K562 (cell line): ENCODE measurements at regions not wholly inside any gene's neighbourhood (a gene's known extent, or its start where the extent isn't known, plus 50 kb on each side); places are given as distances from the start of the nearest gene placed in this dataset.
"Not testable (repeated sequence)": the region's sequence is repeated elsewhere in the genome, so short reads cannot be mapped to it uniquely, and the experiment has no call there.

Experiments
- ATAC-seq: fragments of 200-7000 bp; cut with Tn5 transposase; 3 replicates; pipeline ENCODE4 v1.9.1; 2020; ENCODE audit warnings: moderate library complexity
- BruUV-seq: library from RNA; stranded (reverse); fragments of 400-500 nt; replicated peaks from 2 replicates; lab custom pipeline; 2021; lab: Mats Ljungman, UMichigan
- CTCF ChIA-PET: fragments of 300-600 bp; formaldehyde crosslinking; extraction: SDS; loops from one replicate; lab custom pipeline; 2021; ENCODE audit warnings: low intra/inter-chr PET ratio; lab: Yijun Ruan, JAX
- POLR2A ChIA-PET: fragments of 300-600, 350-650 bp; sonication (Branson Sonifier 250); formaldehyde crosslinking; extraction: SDS; loops from one replicate; lab custom pipeline; 2021; ENCODE audit warnings: antibody characterized with exemption, inconsistent platforms; lab: Yijun Ruan, JAX
- DNase-seq, 4 experiments: peaks; one replicate each; pipeline versions ENCODE4 v3.0.0 to v3.0.0-alpha.2; 2011 to 2018; ENCODE audit warnings: low spot score in 3 of 4, mixed read lengths in 3 of 4; ENCODE audit errors: extremely low read depth in 1 of 4
- FAIRE-seq: peaks from 2 replicates; lab custom pipeline; 2011; peaks lifted over from hg19 to GRCh38; lab: Jason Lieb, UNC
- H2AFZ ChIP-seq: 2 replicates; pipeline ENCODE4 v1.6.0; 2011; ENCODE audit warnings: low read depth, low read length, control low read depth, inconsistent platforms
- H3K27ac ChIP-seq: fragments of 200-600 bp; 3 replicates; pipeline ENCODE4 v1.8.0; 2011; ENCODE audit warnings: low read depth, mild to moderate bottlenecking, control low read depth, inconsistent platforms, low read length, moderate library complexity, mixed read lengths; ENCODE audit errors: extremely low read depth
- H3K27me3 ChIP-seq, 2 experiments: fragments of 300-600 bp in 1 of 2; 2 replicates in 1 of 2; 3 replicates in 1 of 2; pipeline versions ENCODE4 v1.6.0 to v1.8.0; 2011; ENCODE audit warnings: inconsistent platforms in 2 of 2, low read length in 2 of 2, mild to moderate bottlenecking in 1 of 2, mixed read lengths in 1 of 2, moderate library complexity in 1 of 2; ENCODE audit not compliant: control insufficient read depth in 2 of 2, insufficient read depth in 2 of 2
- H3K36me3 ChIP-seq: fragments of 300-600 bp; 3 replicates; pipeline ENCODE4 v1.8.0; 2011; ENCODE audit warnings: mild to moderate bottlenecking, low read length, inconsistent platforms; ENCODE audit not compliant: control insufficient read depth, insufficient read depth
- H3K4me1 ChIP-seq, 2 experiments: fragments of 200-600 bp in 1 of 2; replicated peaks in 1 of 2; 2 replicates in 1 of 2; 3 replicates in 1 of 2; pipeline versions ENCODE4 v1.5.1 to v1.8.0; 2011; ENCODE audit warnings: inconsistent platforms in 2 of 2, low read length in 2 of 2, mild to moderate bottlenecking in 1 of 2, mixed read lengths in 1 of 2, moderate library complexity in 1 of 2; ENCODE audit not compliant: control insufficient read depth in 2 of 2, insufficient read depth in 2 of 2
- H3K4me2 ChIP-seq: 2 replicates; pipeline ENCODE4 v1.6.1; 2011; ENCODE audit warnings: low read length, control low read depth, inconsistent platforms, mixed read lengths; ENCODE audit not compliant: insufficient read depth
- H3K4me3 ChIP-seq: fragments of 200-600 bp; sonication (generic), shearing (Covaris generic); 2 replicates; pipeline ENCODE4 v1.5.1; 2016; ENCODE audit warnings: control low read depth, inconsistent platforms
- H3K79me2 ChIP-seq: fragments of 200-600 bp; 3 replicates; pipeline ENCODE4 v1.8.0; 2011; ENCODE audit warnings: low read length, inconsistent platforms; ENCODE audit not compliant: control insufficient read depth, insufficient read depth
- H3K9ac ChIP-seq, 2 experiments: 2 replicates each; pipeline versions ENCODE4 v1.6.0 to v1.6.1; 2011; ENCODE audit warnings: low read depth in 2 of 2, low read length in 2 of 2, control low read depth in 1 of 2, inconsistent platforms in 1 of 2, mild to moderate bottlenecking in 1 of 2, mixed read lengths in 1 of 2; ENCODE audit not compliant: insufficient read depth in 1 of 2
- H3K9me1 ChIP-seq: one replicate; pipeline ENCODE4 v1.6.0; 2011; ENCODE audit warnings: inconsistent platforms, mild to moderate bottlenecking, low read length, moderate library complexity; ENCODE audit not compliant: control insufficient read depth, insufficient read depth
- H3K9me3 ChIP-seq: replicated peaks from 2 replicates; pipeline ENCODE4 v1.5.1; 2011; ENCODE audit warnings: low read depth, low read length, inconsistent platforms; ENCODE audit not compliant: control insufficient read depth, insufficient read depth
- H4K20me1 ChIP-seq: replicated peaks from 2 replicates; pipeline ENCODE4 v1.6.1; 2011; ENCODE audit warnings: low read length, inconsistent platforms, mixed read lengths; ENCODE audit not compliant: control insufficient read depth, insufficient read depth
- ASH1L ChIP-seq: fragments of 450-650 bp; IDR thresholded peaks from 2 replicates; pipeline ENCODE4 v1.6.1; 2018; ENCODE audit warnings: borderline replicate concordance, mild to moderate bottlenecking, low read depth; ENCODE audit not compliant: partially characterized antibody
- USF1 ChIP-seq: sonication (generic); formaldehyde crosslinking; IDR thresholded peaks from 2 replicates; pipeline ENCODE4 v1.9.0; 2022; ENCODE audit warnings: mild to moderate bottlenecking, missing genetic modification reagents
- ZNF133 ChIP-seq: fragments of 250-450 bp; sonication (Bioruptor Pico); IDR thresholded peaks from 2 replicates; pipeline ENCODE4 v1.4.0; 2020; ENCODE audit warnings: mild to moderate bottlenecking
- ZNF165 ChIP-seq: fragments of 250-450 bp; sonication (Bioruptor Pico); IDR thresholded peaks from 2 replicates; pipeline ENCODE4 v1.4.0; 2020; ENCODE audit warnings: borderline replicate concordance
- WGBS: fragments of 100-300 bp; shearing (Covaris generic); methylation state at CpG from one replicate; pipeline ENCODE4 v1.1.6; 2016; ENCODE audit warnings: low coverage, mixed read lengths; ENCODE audit not compliant: insufficient coverage; ENCODE audit errors: missing lambda C conversion rate; 5-methylcytosine and 5-hydroxymethylcytosine counted together
- in situ Hi-C: fragments of 300-500 bp; cut with MboI; formaldehyde crosslinking; loops from 4 replicates; pipeline ENCODE4 v1.15.0; 2018; ENCODE audit warnings: inconsistent platforms, mixed read lengths
- intact Hi-C: fragments of 100-400 bp; cut with micrococcal nuclease; formaldehyde crosslinking; loops from 2 replicates; pipeline ENCODE4 v1.14.2; 2022

- CTCF ChIA-PET: no interaction called here
- Histone ChIP-seq H3K9ac (no peak overlapping the region), H4K20me1 (no peaks in the 10 kb centered on the region), H3K4me1 (no peaks in the 10 kb centered on the region), H3K27me3 (no peaks in the 10 kb centered on the region), H3K9me1 (no peaks in the 10 kb centered on the region), H2AFZ (no peak overlapping the region), H3K4me2 (no peak overlapping the region), H3K9me3 (no peaks in the 10 kb centered on the region), H3K4me3 (no peak overlapping the region), H3K79me2 (no peaks in the 10 kb centered on the region), H3K36me3 (no peaks in the 10 kb centered on the region), H3K27ac (no peak overlapping the region)
- no peak for TF ChIP-seq ASH1L
- TF ChIP-seq USF1 (CRISPR knock-in tag): no peak
- no peak for TF ChIP-seq ZNF133
- no peak for TF ChIP-seq ZNF165
- ATAC-seq (no peak), FAIRE-seq (no peak), DNase-seq (no peak)
- in situ Hi-C loops: no loop called here
- intact Hi-C loops: no loop called here
- no TSS peak for BruUV-seq
- POLR2A ChIA-PET: no interaction called here
These were observed 482.7 kb upstream of the TLE4 start for GRCh38 chr9:79089054-79089560.

- H3K4me1 ChIP-seq, ATAC-seq, H3K4me3 ChIP-seq, CTCF ChIA-PET, H3K9me1 ChIP-seq, H2AFZ ChIP-seq, POLR2A ChIA-PET, FAIRE-seq, BruUV-seq, H3K4me2 ChIP-seq, H3K9ac ChIP-seq, H3K9me3 ChIP-seq, H4K20me1 ChIP-seq, H3K27ac ChIP-seq, H3K79me2 ChIP-seq, in situ Hi-C loops, intact Hi-C loops, DNase-seq, H3K36me3 ChIP-seq, H3K27me3 ChIP-seq: not testable (repeated sequence)
- WGBS: 0% methylated on average over 2 of the region's 2 CpGs
These were observed 481.9 kb upstream of the TLE4 start for GRCh38 chr9:79089851-79090250.

GRCh38 chr9:79103257-79103656, 468.5 kb upstream of the TLE4 start:
- H3K4me2 ChIP-seq, H3K27me3 ChIP-seq, H3K27ac ChIP-seq, H4K20me1 ChIP-seq, CTCF ChIA-PET, H3K79me2 ChIP-seq, H3K9me3 ChIP-seq, intact Hi-C loops, BruUV-seq, DNase-seq, H3K4me1 ChIP-seq, H3K4me3 ChIP-seq, POLR2A ChIA-PET, H3K9ac ChIP-seq, FAIRE-seq, ATAC-seq, H2AFZ ChIP-seq, H3K36me3 ChIP-seq, H3K9me1 ChIP-seq, in situ Hi-C loops: not testable (repeated sequence)
- WGBS: 0% methylated on average over 9 of the region's 17 CpGs
